Fibroblast of the aortic adventitia (primary cell): ENCODE measurements at regions not wholly inside any gene's neighbourhood (a gene's known extent, or its start where the extent isn't known, plus 50 kb on each side); places are given as distances from the start of the nearest gene placed in this dataset.

Source experiments
- DNase-seq: peaks from one replicate; pipeline ENCODE4 v3.0.0-alpha.2; 2010; ENCODE audit warnings: low read depth
- H3K4me3 ChIP-seq: 2 replicates; pipeline ENCODE4 v1.5.1; 2011; ENCODE audit warnings: low read depth, mild to moderate bottlenecking, control low read depth, low read length, moderate library complexity
- CTCF ChIP-seq: IDR thresholded peaks from 2 replicates; pipeline ENCODE4 v1.5.1; 2011; ENCODE audit warnings: mild to moderate bottlenecking, low read length, control low read depth, inconsistent platforms; ENCODE audit not compliant: insufficient read depth

- H3K4me3 ChIP-seq = no peak overlapping the region
- DNase-seq = peak; percentile 82
- no peak for TF ChIP-seq CTCF
These were observed 145.4 kb upstream of the SPOPL start for GRCh38 chr2:138356178-138356577.

GRCh38 chr2:138359532-138359931, 142.0 kb upstream of the SPOPL start:
- no peak for DNase-seq
- no peak overlapping the region for H3K4me3 ChIP-seq

DNA sequence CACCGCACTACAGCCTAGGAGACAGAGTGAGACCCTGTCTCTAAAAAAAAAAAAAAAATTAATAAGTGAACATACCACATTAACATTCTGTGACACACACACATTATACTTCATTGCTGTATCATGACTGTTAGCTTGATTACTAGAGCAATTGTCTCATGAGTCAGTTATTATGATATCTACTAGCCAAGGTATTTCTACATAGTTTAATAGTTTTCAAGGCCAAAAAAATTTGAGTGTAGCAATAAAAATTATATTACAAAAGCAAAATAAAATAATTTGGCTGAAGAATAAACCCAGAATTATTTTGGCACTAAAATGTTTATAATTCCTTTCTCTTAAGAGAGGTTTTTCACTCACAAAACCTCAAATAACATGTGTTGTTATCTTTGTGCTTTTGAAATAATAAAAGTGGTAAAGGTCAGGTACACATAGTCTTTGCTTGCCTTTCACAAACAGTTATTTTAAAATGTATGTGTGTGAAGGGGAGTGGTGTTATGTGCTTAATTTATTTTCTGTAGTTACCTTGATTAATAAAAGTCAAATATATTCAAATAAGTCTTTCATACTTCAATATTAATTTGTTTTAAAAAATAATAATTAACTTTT, 136.9 kb upstream of the SPOPL start:
- peak; percentile 75 for DNase-seq
- H3K4me3 ChIP-seq = no peak overlapping the region
- TF ChIP-seq CTCF = no peak

More at GRCh38 chr2:138359532-138359931, 142.0 kb upstream of the SPOPL start:
- no peak for TF ChIP-seq CTCF

- H3K4me3 ChIP-seq = no peak overlapping the region
- no peak for TF ChIP-seq CTCF
- no peak for DNase-seq
These were observed 136.0 kb upstream of the SPOPL start for GRCh38 chr2:138365581-138365980.

- DNase-seq = peak; percentile 65
- TF ChIP-seq CTCF = no peak
- H3K4me3 ChIP-seq = no peak overlapping the region
These were observed 131.7 kb upstream of the SPOPL start for GRCh38 chr2:138369856-138370255.

GRCh38 chr2:138373993-138374408, 127.6 kb upstream of the SPOPL start:
- DNase-seq = peak; percentile 74
- TF ChIP-seq CTCF = peak; percentile 72
- no peak overlapping the region for H3K4me3 ChIP-seq

DNA sequence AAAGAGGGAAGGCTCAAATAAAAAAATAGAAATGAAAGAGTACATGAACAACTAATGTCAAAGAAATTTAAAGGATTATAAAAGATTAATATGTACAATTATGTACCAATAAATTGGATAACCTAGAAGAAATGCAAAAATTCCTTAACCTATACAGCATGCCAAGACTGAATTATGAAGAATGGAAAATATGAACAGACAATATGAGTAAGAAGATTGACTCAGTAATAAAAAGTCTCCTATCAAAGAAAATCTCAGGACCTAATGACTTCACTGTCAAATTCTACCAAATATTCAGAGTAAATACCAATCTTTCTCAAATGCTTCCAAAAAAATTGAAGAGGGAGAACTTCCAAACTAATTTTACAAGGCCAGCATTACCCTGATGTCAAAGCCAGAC, 120.2 kb upstream of the SPOPL start:
- DNase-seq = no peak
- no peak for TF ChIP-seq CTCF
- no peak overlapping the region for H3K4me3 ChIP-seq
